GM12892 (cell line): ENCODE measurements at regions not wholly inside any gene's neighbourhood (a gene's known extent, or its start where the extent isn't known, plus 50 kb on each side); places are given as distances from the start of the nearest gene placed in this dataset.

Experiments used
- POLR2A ChIP-seq: IDR thresholded peaks from 2 replicates; pipeline ENCODE4 v1.6.1; 2011; ENCODE audit warnings: low read depth, low read length, control low read depth
- POLR2AphosphoS5 ChIP-seq: IDR thresholded peaks from 2 replicates; pipeline ENCODE4 v1.6.1; 2011; ENCODE audit warnings: low read depth, low read length, control low read depth
- TAF1 ChIP-seq: IDR thresholded peaks from 2 replicates; pipeline ENCODE4 v1.6.1; 2011; ENCODE audit warnings: low read depth, mild to moderate bottlenecking, control low read depth, low read length, borderline replicate concordance

- no peak for TF ChIP-seq POLR2AphosphoS5
- no peak for TF ChIP-seq POLR2A
- no peak for TF ChIP-seq TAF1
These were observed 100.4 kb upstream of the SEMA3D start for GRCh38 chr7:85287106-85287825.
